Stimulated activated CD4-positive, alpha-beta T cell treated with anti-CD3 and anti-CD28 coated beads, Interleukin-1b, Interleukin-23, amount 100 ng/mL, for 24 hours (primary cell): ENCODE measurements at regions not wholly inside any gene's neighbourhood (a gene's known extent, or its start where the extent isn't known, plus 50 kb on each side); places are given as distances from the start of the nearest gene placed in this dataset.
A peak's percentile ranks its signal among the peaks of the same experiment; 100 is the strongest.
"Not testable (repeated sequence)": the region's sequence is repeated elsewhere in the genome, so short reads cannot be mapped to it uniquely, and the experiment has no call there.

Experiments used
- DNase-seq, 4 experiments: peaks; one replicate each; pipeline ENCODE4 v3.0.0-alpha.2; 2020; ENCODE audit warnings: low read depth in 4 of 4, low spot score in 1 of 4

GRCh38 chr4:173777421-173777820 lies 247.4 kb upstream of the HAND2 start:
- DNase-seq = no peak

GRCh38 chr4:173769568-173769967 lies 239.5 kb upstream of the HAND2 start:
- no peak for DNase-seq

- no peak for DNase-seq
Observed at GRCh38 chr4:173767650-173768049, 237.6 kb upstream of the HAND2 start.

GRCh38 chr4:173766171-173766600 lies 236.2 kb upstream of the HAND2 start:
- no peak for DNase-seq

- no peak for DNase-seq
Observed at GRCh38 chr4:173765751-173766150, 235.7 kb upstream of the HAND2 start.

GRCh38 chr4:173763389-173763788 lies 233.4 kb upstream of the HAND2 start:
- no peak for DNase-seq

GRCh38 chr4:173761938-173762337 lies 231.9 kb upstream of the HAND2 start:
- no peak for DNase-seq

GRCh38 chr4:173761236-173761635 lies 231.2 kb upstream of the HAND2 start:
- no peak for DNase-seq

- DNase-seq = no peak
Observed at GRCh38 chr4:173758132-173758531, 228.1 kb upstream of the HAND2 start.

GRCh38 chr4:173753408-173753807 lies 223.4 kb upstream of the HAND2 start:
- DNase-seq = no peak

GRCh38 chr4:173752610-173753230 lies 222.7 kb upstream of the HAND2 start:
- DNase-seq = peak in 2 of 4 experiments; percentile 1 to 3

GRCh38 chr4:173748353-173748752 lies 218.3 kb upstream of the HAND2 start:
- no peak for DNase-seq

- no peak for DNase-seq
Observed at GRCh38 chr4:173747537-173748257, 217.7 kb upstream of the HAND2 start.

GRCh38 chr4:173746424-173746823 lies 216.4 kb upstream of the HAND2 start:
- no peak for DNase-seq

GRCh38 chr4:173745765-173746164 lies 215.7 kb upstream of the HAND2 start:
- DNase-seq = no peak

GRCh38 chr4:173736840-173737239 lies 206.8 kb upstream of the HAND2 start:
- no peak for DNase-seq

GRCh38 chr4:173735585-173735984 lies 205.6 kb upstream of the HAND2 start:
- no peak for DNase-seq

GRCh38 chr4:173735049-173735448 lies 205.0 kb upstream of the HAND2 start:
- DNase-seq = no peak

GRCh38 chr4:173731257-173731656 lies 201.2 kb upstream of the HAND2 start:
- DNase-seq = no peak

- DNase-seq = no peak
Observed at GRCh38 chr4:173722075-173722474, 192.0 kb upstream of the HAND2 start.

GRCh38 chr4:173718504-173718903 lies 188.5 kb upstream of the HAND2 start:
- not testable (repeated sequence) for DNase-seq

- no peak for DNase-seq
Observed at GRCh38 chr4:173717581-173717980, 187.6 kb upstream of the HAND2 start.

- DNase-seq = no peak
Observed at GRCh38 chr4:173714456-173714855, 184.4 kb upstream of the HAND2 start.
